HepG2 (cell line): ENCODE measurements at regions not wholly inside any gene's neighbourhood (a gene's known extent, or its start where the extent isn't known, plus 50 kb on each side); places are given as distances from the start of the nearest gene placed in this dataset.
A peak's percentile ranks its signal among the peaks of the same experiment; 100 is the strongest.

Experiments
- ATAC-seq: fragments of 200-7000 bp; cut with Tn5 transposase; 3 replicates; pipeline ENCODE4 v1.9.1; 2020; ENCODE audit warnings: mild to moderate bottlenecking, moderate library complexity
- BruUV-seq: library from RNA; stranded (reverse); fragments of 400-500 nt; replicated peaks from 2 replicates; lab custom pipeline; 2021; lab: Mats Ljungman, UMichigan
- CTCF ChIA-PET: fragments of 300-600 bp; formaldehyde crosslinking; extraction: SDS; loops from one replicate; lab custom pipeline; 2021; ENCODE audit warnings: low total read pairs, inconsistent platforms, low intra/inter-chr PET ratio; lab: Yijun Ruan, JAX
- POLR2A ChIA-PET: fragments of 350-600 bp; sonication (Branson Sonifier 250); formaldehyde crosslinking; loops from one replicate; lab custom pipeline; 2020; ENCODE audit warnings: antibody characterized with exemption, inconsistent platforms; lab: Yijun Ruan, JAX
- DNase-seq: peaks from one replicate; pipeline ENCODE4 v3.0.0-alpha.2; 2015; ENCODE audit warnings: low spot score
- FAIRE-seq: peaks from 3 replicates; lab custom pipeline; 2011; peaks lifted over from hg19 to GRCh38; lab: Jason Lieb, UNC
- H2AFZ ChIP-seq: one replicate; pipeline ENCODE4 v1.6.1; 2011; ENCODE audit warnings: low read length, inconsistent platforms
- H3K27ac ChIP-seq: fragments of 300-600 bp; 3 replicates; pipeline ENCODE4 v1.8.0; 2011; ENCODE audit warnings: mixed run types, mild to moderate bottlenecking, mixed read lengths, low read length, inconsistent platforms; ENCODE audit not compliant: insufficient read depth; ENCODE audit errors: extremely low read length
- H3K27me3 ChIP-seq, 2 experiments: fragments of 200-600 bp in 1 of 2; 2 replicates in 1 of 2; 3 replicates in 1 of 2; pipeline versions ENCODE4 v1.6.0 to v1.8.0; 2011; ENCODE audit warnings: low read length in 2 of 2, mild to moderate bottlenecking in 2 of 2, moderate library complexity in 2 of 2, inconsistent platforms in 1 of 2; ENCODE audit not compliant: insufficient read depth in 2 of 2, control insufficient read depth in 1 of 2
- H3K36me3 ChIP-seq, 2 experiments: fragments of 200-600 bp in 1 of 2; replicated peaks in 1 of 2; 2 replicates in 1 of 2; 3 replicates in 1 of 2; pipeline versions ENCODE4 v1.5.1 to v1.8.0; 2011; ENCODE audit warnings: low read length in 2 of 2, inconsistent platforms in 1 of 2; ENCODE audit not compliant: insufficient read depth in 2 of 2, control insufficient read depth in 1 of 2
- H3K4me1 ChIP-seq: 2 replicates; pipeline ENCODE4 v1.5.1; 2012; ENCODE audit warnings: low read length, inconsistent platforms; ENCODE audit not compliant: insufficient read depth
- H3K4me2 ChIP-seq: 2 replicates; pipeline ENCODE4 v1.6.0; 2011; ENCODE audit warnings: low read depth, low read length, inconsistent platforms
- H3K4me3 ChIP-seq, 3 experiments: fragments of 200-600 bp in 1 of 3; sonication (generic), shearing (Covaris generic) in 1 of 3; replicated peaks in 1 of 3; 2 replicates each; pipeline ENCODE4 v1.5.1; 2011 to 2016; ENCODE audit warnings: low read length in 3 of 3, inconsistent platforms in 2 of 3, low read depth in 2 of 3, mild to moderate bottlenecking in 2 of 3, control low read depth in 1 of 3, mixed read lengths in 1 of 3; ENCODE audit not compliant: insufficient read depth in 1 of 3
- H3K79me2 ChIP-seq: one replicate; pipeline ENCODE4 v1.6.1; 2011; ENCODE audit warnings: low read length, inconsistent platforms; ENCODE audit not compliant: insufficient read depth
- H3K9ac ChIP-seq: 2 replicates; pipeline ENCODE4 v1.6.0; 2011; ENCODE audit warnings: mild to moderate bottlenecking, low read depth, low read length, inconsistent platforms; ENCODE audit not compliant: insufficient read depth
- H3K9me3 ChIP-seq: 2 replicates; pipeline ENCODE4 v1.5.1; 2012; ENCODE audit warnings: mild to moderate bottlenecking, low read length
- H4K20me1 ChIP-seq: 2 replicates; pipeline ENCODE4 v1.6.0; 2011; ENCODE audit warnings: inconsistent platforms, mild to moderate bottlenecking, low read length, moderate library complexity; ENCODE audit not compliant: insufficient read depth
- POGZ ChIP-seq: sonication (generic); formaldehyde crosslinking; IDR thresholded peaks from 2 replicates; pipeline ENCODE4 v1.4.0; 2020; ENCODE audit warnings: mild to moderate bottlenecking, missing genetic modification reagents
- ZNF225 ChIP-seq: sonication (generic); formaldehyde crosslinking; IDR thresholded peaks from 2 replicates; pipeline ENCODE4 v1.4.0; 2020; ENCODE audit warnings: mild to moderate bottlenecking, missing genetic modification reagents
- ZNF549 ChIP-seq: sonication (generic); formaldehyde crosslinking; IDR thresholded peaks from 2 replicates; pipeline ENCODE4 v1.5.0; 2020; ENCODE audit warnings: missing genetic modification reagents
- WGBS: methylation state at CpG from one replicate; pipeline ENCODE4 v1.1.6; 2017; ENCODE audit warnings: low lambda C conversion rate; 5-methylcytosine and 5-hydroxymethylcytosine counted together
- in situ Hi-C: cut with HindIII; loops from 2 replicates; pipeline ENCODE4 v1.10.0; 2017; ENCODE audit warnings: low pct_unique_long_range_greater_than_20kb; ENCODE audit not compliant: extremely low pct_ligation_motif_present
- intact Hi-C: fragments of 100-400 bp; cut with micrococcal nuclease; formaldehyde crosslinking; loops from one replicate; pipeline ENCODE4 v1.10.0; 2022; ENCODE audit not compliant: unreplicated experiment
- TF ChIP-seq, protein P1 (sequence below): sonication (generic); formaldehyde crosslinking; IDR thresholded peaks from one replicate; pipeline ENCODE4 v1.5.1; 2020; ENCODE audit warnings: mild to moderate bottlenecking, missing genetic modification reagents; ENCODE audit errors: not compliant biosample characterization
- TF ChIP-seq, protein P2 (sequence below): sonication (generic); formaldehyde crosslinking; IDR thresholded peaks from 2 replicates; pipeline ENCODE4 v1.5.1; 2020; ENCODE audit warnings: mild to moderate bottlenecking, missing genetic modification reagents, moderate library complexity
- TF ChIP-seq, protein P3 (sequence below): sonication (generic); formaldehyde crosslinking; IDR thresholded peaks from 2 replicates; pipeline ENCODE4 v1.8.1; 2022; ENCODE audit warnings: low read depth, mild to moderate bottlenecking, missing genetic modification reagents

DNA sequence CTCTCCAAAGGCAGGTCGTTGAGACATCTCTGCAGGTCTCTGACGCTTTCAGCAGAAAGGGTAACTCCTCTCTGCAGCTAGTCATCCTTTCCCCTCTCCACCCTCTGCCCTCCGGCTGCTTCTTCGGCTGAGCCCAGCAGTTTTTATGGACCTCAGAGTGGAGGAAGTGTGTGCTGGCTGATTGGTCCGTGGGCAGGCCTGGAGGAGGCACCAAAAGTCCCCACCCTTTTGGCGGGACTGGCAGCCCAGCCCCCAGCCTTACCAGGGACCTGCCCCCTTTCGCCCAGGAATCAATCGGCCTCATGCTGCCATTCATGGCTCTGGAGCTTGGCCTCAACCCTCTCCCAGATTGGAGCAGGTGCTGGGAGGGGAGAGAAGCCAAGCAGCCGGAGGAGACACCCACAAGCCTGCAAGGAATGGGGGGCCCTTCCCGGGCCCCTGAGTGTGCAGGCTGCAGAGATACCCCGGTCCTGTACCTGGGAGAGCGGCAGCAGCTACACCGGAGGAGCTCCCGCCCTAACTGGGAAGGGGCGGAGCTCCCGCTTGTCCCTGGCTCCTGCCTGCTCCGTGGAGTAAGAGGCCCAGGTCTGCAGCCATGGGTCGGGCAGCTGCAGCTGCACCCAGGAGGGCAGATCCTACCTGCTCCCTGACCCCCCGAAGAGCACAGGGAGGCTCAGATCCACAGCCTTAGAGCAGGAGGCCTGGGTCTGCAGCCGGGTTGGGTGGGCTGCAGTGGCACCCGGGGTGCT is 170.3 kb upstream of the SOX4 start:
- ChIA-PET POLR2A (no interaction called here), CTCF (no interaction called here)
- in situ Hi-C loops (no loop called here), intact Hi-C loops (loop anchor here (5.0 kb wide), 1 partner anchor 164 kb away; no protein-coding TSS in a partner anchor)
- no peaks in the 10 kb centered on the region for H3K4me1 ChIP-seq
- peaks cover 10% of the 10 kb centered on the region; the same call in 1 of the 2 replicates for H3K9me3 ChIP-seq
- H4K20me1 ChIP-seq, result no peaks in the 10 kb centered on the region
- no peak overlapping the region for H3K27ac ChIP-seq
- ATAC-seq, result peak; percentile 92
- no peak for FAIRE-seq
- H3K27me3 ChIP-seq, result peaks cover 0 to 10% of the 10 kb centered on the region in 2 experiments; a peak in 2 of 5 replicates
- no peak overlapping the region for H2AFZ ChIP-seq
- H3K9ac ChIP-seq, result no peak overlapping the region
- H3K36me3 ChIP-seq, result no peaks in the 10 kb centered on the region
- DNase-seq, result no peak
- WGBS, result 50% methylated on average over 13 of the region's 21 CpGs
- TF ChIP-seq, protein P1, sequence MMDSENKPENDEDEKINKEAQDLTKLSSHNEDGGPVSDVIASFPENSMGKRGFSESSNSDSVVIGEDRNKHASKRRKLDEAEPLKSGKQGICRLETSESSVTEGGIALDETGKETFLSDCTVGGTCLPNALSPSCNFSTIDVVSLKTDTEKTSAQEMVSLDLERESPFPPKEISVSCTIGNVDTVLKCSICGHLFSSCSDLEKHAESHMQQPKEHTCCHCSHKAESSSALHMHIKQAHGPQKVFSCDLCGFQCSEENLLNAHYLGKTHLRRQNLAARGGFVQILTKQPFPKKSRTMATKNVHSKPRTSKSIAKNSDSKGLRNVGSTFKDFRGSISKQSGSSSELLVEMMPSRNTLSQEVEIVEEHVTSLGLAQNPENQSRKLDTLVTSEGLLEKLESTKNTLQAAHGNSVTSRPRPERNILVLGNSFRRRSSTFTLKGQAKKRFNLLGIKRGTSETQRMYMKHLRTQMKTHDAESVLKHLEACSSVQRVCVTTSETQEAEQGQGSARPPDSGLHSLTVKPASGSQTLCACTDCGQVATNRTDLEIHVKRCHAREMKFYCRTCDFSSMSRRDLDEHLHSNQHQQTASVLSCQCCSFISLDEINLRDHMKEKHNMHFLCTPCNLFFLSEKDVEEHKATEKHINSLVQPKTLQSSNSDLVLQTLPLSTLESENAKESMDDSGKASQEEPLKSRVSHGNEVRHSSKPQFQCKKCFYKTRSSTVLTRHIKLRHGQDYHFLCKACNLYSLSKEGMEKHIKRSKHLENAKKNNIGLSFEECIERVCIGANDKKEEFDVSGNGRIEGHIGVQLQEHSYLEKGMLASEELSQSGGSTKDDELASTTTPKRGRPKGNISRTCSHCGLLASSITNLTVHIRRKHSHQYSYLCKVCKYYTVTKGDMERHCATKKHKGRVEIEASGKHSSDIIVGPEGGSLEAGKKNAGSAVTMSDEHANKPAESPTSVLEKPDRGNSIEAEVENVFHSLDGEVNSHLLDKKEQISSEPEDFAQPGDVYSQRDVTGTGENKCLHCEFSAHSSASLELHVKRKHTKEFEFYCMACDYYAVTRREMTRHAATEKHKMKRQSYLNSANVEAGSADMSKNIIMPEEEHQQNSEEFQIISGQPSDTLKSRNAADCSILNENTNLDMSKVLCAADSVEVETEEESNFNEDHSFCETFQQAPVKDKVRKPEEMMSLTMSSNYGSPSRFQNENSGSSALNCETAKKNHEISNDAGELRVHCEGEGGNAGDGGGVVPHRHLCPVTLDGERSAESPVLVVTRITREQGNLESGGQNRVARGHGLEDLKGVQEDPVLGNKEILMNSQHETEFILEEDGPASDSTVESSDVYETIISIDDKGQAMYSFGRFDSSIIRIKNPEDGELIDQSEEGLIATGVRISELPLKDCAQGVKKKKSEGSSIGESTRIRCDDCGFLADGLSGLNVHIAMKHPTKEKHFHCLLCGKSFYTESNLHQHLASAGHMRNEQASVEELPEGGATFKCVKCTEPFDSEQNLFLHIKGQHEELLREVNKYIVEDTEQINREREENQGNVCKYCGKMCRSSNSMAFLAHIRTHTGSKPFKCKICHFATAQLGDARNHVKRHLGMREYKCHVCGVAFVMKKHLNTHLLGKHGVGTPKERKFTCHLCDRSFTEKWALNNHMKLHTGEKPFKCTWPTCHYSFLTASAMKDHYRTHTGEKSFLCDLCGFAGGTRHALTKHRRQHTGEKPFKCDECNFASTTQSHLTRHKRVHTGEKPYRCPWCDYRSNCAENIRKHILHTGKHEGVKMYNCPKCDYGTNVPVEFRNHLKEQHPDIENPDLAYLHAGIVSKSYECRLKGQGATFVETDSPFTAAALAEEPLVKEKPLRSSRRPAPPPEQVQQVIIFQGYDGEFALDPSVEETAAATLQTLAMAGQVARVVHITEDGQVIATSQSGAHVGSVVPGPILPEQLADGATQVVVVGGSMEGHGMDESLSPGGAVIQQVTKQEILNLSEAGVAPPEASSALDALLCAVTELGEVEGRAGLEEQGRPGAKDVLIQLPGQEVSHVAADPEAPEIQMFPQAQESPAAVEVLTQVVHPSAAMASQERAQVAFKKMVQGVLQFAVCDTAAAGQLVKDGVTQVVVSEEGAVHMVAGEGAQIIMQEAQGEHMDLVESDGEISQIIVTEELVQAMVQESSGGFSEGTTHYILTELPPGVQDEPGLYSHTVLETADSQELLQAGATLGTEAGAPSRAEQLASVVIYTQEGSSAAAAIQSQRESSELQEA, result no peak
- TF ChIP-seq ZNF549 (CRISPR knock-in tag) (0 out of 2 replicates have a peak, but pooled peaks have one; percentile 57), POGZ (CRISPR knock-in tag) (peak; percentile 28; the same call in 1 of the 2 replicates), ZNF225 (0 out of 2 replicates have a peak, but pooled peaks have one; percentile 39)
- TF ChIP-seq, protein P2, sequence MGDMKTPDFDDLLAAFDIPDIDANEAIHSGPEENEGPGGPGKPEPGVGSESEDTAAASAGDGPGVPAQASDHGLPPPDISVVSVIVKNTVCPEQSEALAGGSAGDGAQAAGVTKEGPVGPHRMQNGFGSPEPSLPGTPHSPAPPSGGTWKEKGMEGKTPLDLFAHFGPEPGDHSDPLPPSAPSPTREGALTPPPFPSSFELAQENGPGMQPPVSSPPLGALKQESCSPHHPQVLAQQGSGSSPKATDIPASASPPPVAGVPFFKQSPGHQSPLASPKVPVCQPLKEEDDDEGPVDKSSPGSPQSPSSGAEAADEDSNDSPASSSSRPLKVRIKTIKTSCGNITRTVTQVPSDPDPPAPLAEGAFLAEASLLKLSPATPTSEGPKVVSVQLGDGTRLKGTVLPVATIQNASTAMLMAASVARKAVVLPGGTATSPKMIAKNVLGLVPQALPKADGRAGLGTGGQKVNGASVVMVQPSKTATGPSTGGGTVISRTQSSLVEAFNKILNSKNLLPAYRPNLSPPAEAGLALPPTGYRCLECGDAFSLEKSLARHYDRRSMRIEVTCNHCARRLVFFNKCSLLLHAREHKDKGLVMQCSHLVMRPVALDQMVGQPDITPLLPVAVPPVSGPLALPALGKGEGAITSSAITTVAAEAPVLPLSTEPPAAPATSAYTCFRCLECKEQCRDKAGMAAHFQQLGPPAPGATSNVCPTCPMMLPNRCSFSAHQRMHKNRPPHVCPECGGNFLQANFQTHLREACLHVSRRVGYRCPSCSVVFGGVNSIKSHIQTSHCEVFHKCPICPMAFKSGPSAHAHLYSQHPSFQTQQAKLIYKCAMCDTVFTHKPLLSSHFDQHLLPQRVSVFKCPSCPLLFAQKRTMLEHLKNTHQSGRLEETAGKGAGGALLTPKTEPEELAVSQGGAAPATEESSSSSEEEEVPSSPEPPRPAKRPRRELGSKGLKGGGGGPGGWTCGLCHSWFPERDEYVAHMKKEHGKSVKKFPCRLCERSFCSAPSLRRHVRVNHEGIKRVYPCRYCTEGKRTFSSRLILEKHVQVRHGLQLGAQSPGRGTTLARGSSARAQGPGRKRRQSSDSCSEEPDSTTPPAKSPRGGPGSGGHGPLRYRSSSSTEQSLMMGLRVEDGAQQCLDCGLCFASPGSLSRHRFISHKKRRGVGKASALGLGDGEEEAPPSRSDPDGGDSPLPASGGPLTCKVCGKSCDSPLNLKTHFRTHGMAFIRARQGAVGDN (CRISPR knock-in tag), result peak; percentile 22; the same call in 1 of the 2 replicates
- TF ChIP-seq, protein P3, sequence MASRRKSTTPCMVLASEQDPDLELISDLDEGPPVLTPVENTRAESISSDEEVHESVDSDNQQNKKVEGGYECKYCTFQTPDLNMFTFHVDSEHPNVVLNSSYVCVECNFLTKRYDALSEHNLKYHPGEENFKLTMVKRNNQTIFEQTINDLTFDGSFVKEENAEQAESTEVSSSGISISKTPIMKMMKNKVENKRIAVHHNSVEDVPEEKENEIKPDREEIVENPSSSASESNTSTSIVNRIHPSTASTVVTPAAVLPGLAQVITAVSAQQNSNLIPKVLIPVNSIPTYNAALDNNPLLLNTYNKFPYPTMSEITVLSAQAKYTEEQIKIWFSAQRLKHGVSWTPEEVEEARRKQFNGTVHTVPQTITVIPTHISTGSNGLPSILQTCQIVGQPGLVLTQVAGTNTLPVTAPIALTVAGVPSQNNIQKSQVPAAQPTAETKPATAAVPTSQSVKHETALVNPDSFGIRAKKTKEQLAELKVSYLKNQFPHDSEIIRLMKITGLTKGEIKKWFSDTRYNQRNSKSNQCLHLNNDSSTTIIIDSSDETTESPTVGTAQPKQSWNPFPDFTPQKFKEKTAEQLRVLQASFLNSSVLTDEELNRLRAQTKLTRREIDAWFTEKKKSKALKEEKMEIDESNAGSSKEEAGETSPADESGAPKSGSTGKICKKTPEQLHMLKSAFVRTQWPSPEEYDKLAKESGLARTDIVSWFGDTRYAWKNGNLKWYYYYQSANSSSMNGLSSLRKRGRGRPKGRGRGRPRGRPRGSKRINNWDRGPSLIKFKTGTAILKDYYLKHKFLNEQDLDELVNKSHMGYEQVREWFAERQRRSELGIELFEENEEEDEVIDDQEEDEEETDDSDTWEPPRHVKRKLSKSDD, result no peak
- no peaks in the 10 kb centered on the region for H3K79me2 ChIP-seq
- no TSS peak for BruUV-seq
- no peak overlapping the region for H3K4me2 ChIP-seq
- no peak overlapping the region; a peak in 1 of 6 replicates for H3K4me3 ChIP-seq
